Sigmoid colon (tissue), 6 donors: ENCODE measurements at regions not wholly inside any gene's neighbourhood (a gene's known extent, or its start where the extent isn't known, plus 50 kb on each side); places are given as distances from the start of the nearest gene placed in this dataset.

Experiments
- DNase-seq: peaks from one replicate; pipeline ENCODE4 v3.0.0-alpha.2; 2019
- H3K27ac ChIP-seq, 4 donors: fragments of 200-600 bp; sonication (generic); one replicate each; pipeline ENCODE4 v1.5.1; 2016 to 2019; ENCODE audit warnings: mild to moderate bottlenecking in 1 of 4
- H3K27me3 ChIP-seq, 3 donors: fragments of 200-600 bp; sonication (generic); one replicate each; pipeline ENCODE4 v1.5.1; 2019; ENCODE audit warnings: mild to moderate bottlenecking in 1 of 3
- H3K36me3 ChIP-seq, 4 donors: fragments of 200-600 bp; sonication (generic); one replicate each; pipeline ENCODE4 v1.5.1; 2016 to 2019
- H3K4me1 ChIP-seq, 4 donors: fragments of 200-600 bp; sonication (generic); one replicate each; pipeline ENCODE4 v1.5.1; 2017 to 2019
- H3K4me3 ChIP-seq, 4 donors: fragments of 200-600 bp; sonication (generic); one replicate each; pipeline ENCODE4 v1.5.1; 2017 to 2019; ENCODE audit warnings: mild to moderate bottlenecking in 2 of 4, moderate library complexity in 1 of 4
- H3K9me3 ChIP-seq, 4 donors: fragments of 200-600 bp in 3 of 4; sonication (generic) in 3 of 4; one replicate each; pipeline versions ENCODE4 v1.5.1 to v1.6.1; 2013 to 2019
- CTCF ChIP-seq, 4 experiments: fragments of 450-650 bp in 3 of 4; fragments of 200-600 bp in 1 of 4; IDR thresholded peaks; one replicate each; pipeline ENCODE4 v1.5.1; 2016 to 2019; ENCODE audit warnings: antibody characterized with exemption in 4 of 4, mild to moderate bottlenecking in 3 of 4, moderate library complexity in 2 of 4
- EP300 ChIP-seq, 4 donors: sonication (generic); formaldehyde crosslinking; IDR thresholded peaks; one replicate each; pipeline ENCODE4 v1.6.1; 2017; ENCODE audit warnings: antibody characterized with exemption in 4 of 4
- POLR2A ChIP-seq, 2 donors: fragments of 450-650 bp; IDR thresholded peaks; one replicate each; pipeline ENCODE4 v1.6.1; 2016; ENCODE audit warnings: antibody characterized with exemption in 2 of 2, mild to moderate bottlenecking in 2 of 2, moderate library complexity in 2 of 2
- POLR2AphosphoS5 ChIP-seq, 4 donors: sonication (generic); formaldehyde crosslinking; IDR thresholded peaks; one replicate each; pipeline ENCODE4 v1.6.1; 2017; ENCODE audit warnings: antibody characterized with exemption in 4 of 4
- WGBS, 2 donors: extraction: QIAGEN DNeasy Blood & Tissue Kit; methylation state at CpG; one replicate each; pipeline ENCODE4 v1.1.7; 2013; 5-methylcytosine and 5-hydroxymethylcytosine counted together
- intact Hi-C: fragments of 100-400 bp; cut with DNase I; formaldehyde crosslinking; loops from one replicate; pipeline ENCODE4 v1.15.1; 2023
- donor health status: healthy with polysubstance abuse.
- donor health status: healthy.

- TF ChIP-seq POLR2A (IDR thresholded peaks at IDR 0.05) (no peak), EP300 (IDR thresholded peaks at IDR 0.05) (no peak), POLR2AphosphoS5 (IDR thresholded peaks at IDR 0.05) (no peak), CTCF (IDR thresholded peaks at IDR 0.05) (no peak)
- no peaks in the 10 kb centered on the region for H3K4me1 ChIP-seq
- no peaks in the 10 kb centered on the region for H3K27me3 ChIP-seq
- intact Hi-C loops = no loop called here
- DNase-seq = no peak
- H3K9me3 ChIP-seq = no peaks in the 10 kb centered on the region
- H3K36me3 ChIP-seq = no peaks in the 10 kb centered on the region
- WGBS, 2 donors = 92 to 94% methylated on average over 1 of the region's 1 CpG
- no peak overlapping the region for H3K27ac ChIP-seq
- no peak overlapping the region for H3K4me3 ChIP-seq
Measured at GRCh38 chr3:1692428-1692827, 406.2 kb upstream of the CNTN4 start.

- 82 to 85% methylated on average over 2 of the region's 2 CpGs for WGBS, 2 donors
- no peak overlapping the region for H3K4me3 ChIP-seq
- DNase-seq = no peak
- TF ChIP-seq EP300 (IDR thresholded peaks at IDR 0.05) = no peak
- TF ChIP-seq POLR2A (IDR thresholded peaks at IDR 0.05) = no peak
- TF ChIP-seq POLR2AphosphoS5 (IDR thresholded peaks at IDR 0.05) = no peak
- no peak for TF ChIP-seq CTCF (IDR thresholded peaks at IDR 0.05)
- no peaks in the 10 kb centered on the region for H3K27me3 ChIP-seq
- intact Hi-C loops = no loop called here
- H3K4me1 ChIP-seq = no peaks in the 10 kb centered on the region
- no peak overlapping the region for H3K27ac ChIP-seq
- H3K36me3 ChIP-seq = no peaks in the 10 kb centered on the region
- H3K9me3 ChIP-seq = no peaks in the 10 kb centered on the region
Measured at GRCh38 chr3:1693145-1693544, 405.5 kb upstream of the CNTN4 start.

GRCh38 chr3:1696669-1697275 lies 401.9 kb upstream of the CNTN4 start:
- Histone ChIP-seq H3K9me3 (no peaks in the 10 kb centered on the region), H3K36me3 (no peaks in the 10 kb centered on the region), H3K27ac (no peak overlapping the region), H3K4me1 (no peaks in the 10 kb centered on the region), H3K27me3 (no peaks in the 10 kb centered on the region), H3K4me3 (no peak overlapping the region)
- no peak for DNase-seq
- intact Hi-C loops = no loop called here
- WGBS, 2 donors = 67 to 68% methylated on average over 5 of the region's 5 CpGs
- TF ChIP-seq POLR2AphosphoS5 (IDR thresholded peaks at IDR 0.05) = no peak
- no peak for TF ChIP-seq POLR2A (IDR thresholded peaks at IDR 0.05)
- no peak for TF ChIP-seq EP300 (IDR thresholded peaks at IDR 0.05)
- TF ChIP-seq CTCF (IDR thresholded peaks at IDR 0.05) = no peak

- H3K4me1 ChIP-seq = no peaks in the 10 kb centered on the region
- H3K4me3 ChIP-seq = no peak overlapping the region
- no peaks in the 10 kb centered on the region for H3K27me3 ChIP-seq
- intact Hi-C loops = no loop called here
- H3K9me3 ChIP-seq = no peaks in the 10 kb centered on the region
- no peak overlapping the region for H3K27ac ChIP-seq
- 95% methylated on average over 17 of the region's 17 CpGs for WGBS, 2 donors
- TF ChIP-seq POLR2AphosphoS5 (IDR thresholded peaks at IDR 0.05) (no peak), CTCF (IDR thresholded peaks at IDR 0.05) (no peak), EP300 (IDR thresholded peaks at IDR 0.05) (no peak), POLR2A (IDR thresholded peaks at IDR 0.05) (no peak)
- no peaks in the 10 kb centered on the region for H3K36me3 ChIP-seq
- DNase-seq = peak; percentile 61
Measured at GRCh38 chr3:1699361-1699920, 399.2 kb upstream of the CNTN4 start.

- intact Hi-C loops = no loop called here
- Histone ChIP-seq H3K27ac (no peak overlapping the region), H3K4me3 (no peak overlapping the region), H3K4me1 (no peaks in the 10 kb centered on the region), H3K9me3 (no peaks in the 10 kb centered on the region), H3K36me3 (no peaks in the 10 kb centered on the region), H3K27me3 (no peaks in the 10 kb centered on the region)
- TF ChIP-seq EP300 (IDR thresholded peaks at IDR 0.05) (no peak), CTCF (IDR thresholded peaks at IDR 0.05) (no peak), POLR2A (IDR thresholded peaks at IDR 0.05) (no peak), POLR2AphosphoS5 (IDR thresholded peaks at IDR 0.05) (no peak)
- DNase-seq = no peak
- 89 to 90% methylated on average over 5 of the region's 5 CpGs for WGBS, 2 donors
Measured at GRCh38 chr3:1700650-1701049, 398.0 kb upstream of the CNTN4 start.
